Lung microvascular endothelial cell (primary cell): ENCODE measurements at regions not wholly inside any gene's neighbourhood (a gene's known extent, or its start where the extent isn't known, plus 50 kb on each side); places are given as distances from the start of the nearest gene placed in this dataset.
"Not testable (repeated sequence)": the region's sequence is repeated elsewhere in the genome, so short reads cannot be mapped to it uniquely, and the experiment has no call there.

Experiments
- DNase-seq, 2 donors: peaks; one replicate each; pipeline versions ENCODE4 v3.0.0 to v3.0.0-alpha.2; 2010; ENCODE audit warnings: low read depth in 2 of 2

- DNase-seq = no peak
Measured at GRCh38 chr1:60916906-60917305, 165.5 kb upstream of the NFIA start.

DNA sequence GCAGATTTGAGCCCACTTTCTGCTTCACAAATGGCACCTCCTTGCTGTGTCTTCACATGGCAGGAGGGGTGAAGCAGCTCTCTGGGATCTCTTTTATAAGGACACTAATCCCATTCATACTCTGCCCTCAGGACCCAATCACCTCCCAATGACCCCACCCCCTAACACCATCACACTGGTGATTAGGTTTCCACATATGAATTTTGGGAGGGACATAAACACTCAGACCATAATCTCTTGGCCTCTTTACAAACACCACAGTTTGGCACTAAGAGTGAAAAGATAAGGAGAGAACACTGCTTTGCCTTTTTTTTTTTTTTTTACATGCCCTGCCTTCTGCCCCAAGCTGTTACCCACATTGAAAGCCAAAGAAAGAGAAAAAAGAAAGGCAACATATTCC is 166.2 kb upstream of the NFIA start:
- no peak for DNase-seq

GRCh38 chr1:60915441-60915840 is 166.9 kb upstream of the NFIA start:
- no peak for DNase-seq

GRCh38 chr1:60914982-60915381 is 167.4 kb upstream of the NFIA start:
- DNase-seq = no peak

DNA sequence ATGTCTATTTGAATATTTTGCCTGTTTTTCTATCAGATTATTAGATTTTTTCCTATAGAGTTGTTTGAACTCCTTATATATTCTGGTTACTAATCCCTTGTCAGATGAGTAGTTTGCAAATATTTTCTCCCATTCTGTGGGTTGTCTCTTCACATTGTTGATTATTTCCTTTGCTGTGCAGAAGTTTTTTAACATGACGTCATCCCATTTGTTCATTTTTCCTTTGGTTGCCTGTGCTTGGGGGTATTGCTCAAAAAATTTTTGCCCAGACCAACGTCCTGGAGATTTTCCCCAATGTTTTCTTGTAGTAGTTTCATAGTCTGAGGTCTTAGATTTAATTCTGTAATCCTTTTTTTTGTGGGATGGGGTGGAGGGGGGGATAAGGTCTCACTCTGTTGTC is 168.7 kb upstream of the NFIA start:
- not testable (repeated sequence) for DNase-seq

- DNase-seq = no peak
Measured at GRCh38 chr1:60913039-60913438, 169.3 kb upstream of the NFIA start.

DNA sequence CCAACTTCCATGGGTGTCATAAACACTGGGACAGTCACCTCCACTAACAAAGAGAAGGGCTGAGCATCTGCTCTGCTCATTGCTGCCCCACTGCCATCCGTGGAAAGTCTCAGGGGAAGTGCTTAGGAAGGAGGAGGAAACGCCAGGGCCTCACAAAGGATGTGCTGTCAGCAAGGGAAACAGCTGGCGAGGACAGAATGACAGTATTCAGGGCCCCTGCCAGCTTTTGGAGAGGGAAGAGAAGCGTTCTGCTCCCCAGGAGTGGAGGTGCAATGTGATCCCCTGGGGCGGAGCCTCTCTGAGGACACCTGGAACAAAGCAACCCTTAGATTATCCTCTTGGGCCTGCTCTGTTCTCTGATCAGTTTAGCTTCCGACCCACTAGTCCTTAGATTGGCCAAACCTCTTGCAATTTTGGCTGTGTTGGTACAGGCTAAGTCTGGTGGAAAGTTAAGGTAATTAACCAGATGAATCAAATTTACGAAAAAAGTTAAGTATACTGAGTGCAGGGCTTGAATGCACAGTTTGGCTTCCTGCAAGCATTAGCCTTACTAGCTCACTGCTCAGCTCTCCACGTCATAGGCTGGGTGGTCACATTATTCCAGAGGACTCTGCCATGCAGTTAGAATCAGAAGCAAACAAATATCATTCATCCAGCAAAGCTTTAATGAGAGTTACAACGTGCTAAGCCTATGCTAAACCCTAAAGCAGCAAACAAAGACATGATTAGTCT is 170.2 kb upstream of the NFIA start:
- peak; percentile 64 to 81 for DNase-seq

DNA sequence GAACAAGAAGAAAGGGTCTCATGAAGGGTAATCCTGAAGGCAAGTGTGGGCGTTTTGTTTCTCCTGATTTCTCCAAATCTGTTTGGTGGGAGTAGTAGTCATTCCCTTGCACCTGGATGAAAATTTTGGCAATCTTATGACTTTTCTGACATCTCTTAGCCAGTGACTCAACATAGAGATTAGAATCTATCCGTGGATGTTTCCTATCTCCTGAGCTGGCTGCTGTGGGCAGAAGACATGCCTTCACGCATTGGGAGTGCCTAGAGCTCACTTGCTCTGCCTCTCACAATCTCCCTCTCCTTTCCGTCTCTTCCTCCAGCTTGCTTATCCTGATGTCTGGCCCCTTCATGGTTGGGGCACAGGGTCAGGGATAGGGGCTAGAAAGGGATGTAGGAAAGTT is 174.2 kb upstream of the NFIA start:
- DNase-seq = no peak

DNA sequence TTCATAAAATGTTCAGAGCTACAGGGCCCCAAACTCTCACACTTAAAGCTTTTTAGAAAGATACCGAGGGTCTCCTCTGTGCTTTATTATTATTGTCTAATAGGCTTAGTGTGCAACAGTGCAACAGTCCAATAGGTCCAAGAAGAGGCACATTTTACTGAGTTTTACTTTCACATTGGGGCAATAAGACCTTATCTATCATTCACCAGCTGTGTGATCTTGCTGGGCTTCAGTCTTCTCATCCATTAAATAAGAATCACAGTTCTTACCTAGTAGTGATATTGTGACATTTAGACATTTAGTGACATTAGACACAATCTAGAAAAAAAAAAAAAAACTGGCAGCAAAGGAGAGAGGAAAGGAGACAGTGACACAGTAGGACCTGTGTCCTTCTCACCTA is 175.8 kb upstream of the NFIA start:
- no peak for DNase-seq

GRCh38 chr1:60906039-60906438 is 176.3 kb upstream of the NFIA start:
- no peak for DNase-seq

- no peak for DNase-seq
Measured at GRCh38 chr1:60904099-60904851, 178.1 kb upstream of the NFIA start.

GRCh38 chr1:60903591-60903990 is 178.8 kb upstream of the NFIA start:
- no peak for DNase-seq

- DNase-seq = no peak
Measured at GRCh38 chr1:60899464-60899863, 182.9 kb upstream of the NFIA start.

DNA sequence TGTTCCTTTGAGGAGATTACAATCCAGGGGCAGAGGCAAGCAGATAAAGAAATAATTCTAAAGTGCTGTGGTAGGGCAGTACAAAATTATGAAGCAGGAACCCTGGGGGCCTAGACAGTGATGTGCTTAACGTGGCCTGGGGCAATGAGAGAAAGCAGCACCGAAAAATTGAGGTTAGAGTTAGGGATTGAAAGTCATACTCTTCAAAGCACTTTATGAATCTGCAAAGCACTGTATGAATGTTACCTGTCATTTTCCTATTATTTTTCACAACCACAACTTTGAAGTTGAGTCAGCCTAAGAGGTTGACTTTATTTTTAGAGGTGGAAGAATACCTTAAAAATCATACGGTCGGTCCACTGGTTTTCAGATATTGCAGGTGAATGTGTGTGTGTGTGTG is 183.4 kb upstream of the NFIA start:
- no peak for DNase-seq

GRCh38 chr1:60898413-60898812 is 183.9 kb upstream of the NFIA start:
- DNase-seq = no peak

- DNase-seq = peak in 1 of 2 donors; percentile 28
Measured at GRCh38 chr1:60896701-60897363, 185.5 kb upstream of the NFIA start.

GRCh38 chr1:60895701-60896100 is 186.7 kb upstream of the NFIA start:
- no peak for DNase-seq

DNA sequence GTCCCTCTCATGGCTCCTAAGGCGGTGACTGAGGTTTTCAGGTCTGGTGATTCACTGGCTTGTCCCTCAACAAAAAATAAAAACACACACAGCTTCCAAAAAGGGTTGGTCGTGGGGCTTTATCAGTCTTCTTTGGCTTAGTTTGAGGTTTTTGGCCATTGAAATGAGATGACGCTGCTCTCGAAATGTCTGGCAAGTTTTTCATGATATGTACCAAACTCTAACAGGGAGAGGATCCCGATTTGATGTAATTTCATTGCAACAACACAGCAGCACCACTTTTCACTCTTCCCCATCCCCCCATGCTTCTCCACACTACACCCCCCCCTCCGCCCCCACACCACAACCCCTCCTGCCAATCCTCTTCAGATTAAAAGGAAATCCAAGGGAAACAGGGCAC is 187.1 kb upstream of the NFIA start:
- DNase-seq = no peak

DNA sequence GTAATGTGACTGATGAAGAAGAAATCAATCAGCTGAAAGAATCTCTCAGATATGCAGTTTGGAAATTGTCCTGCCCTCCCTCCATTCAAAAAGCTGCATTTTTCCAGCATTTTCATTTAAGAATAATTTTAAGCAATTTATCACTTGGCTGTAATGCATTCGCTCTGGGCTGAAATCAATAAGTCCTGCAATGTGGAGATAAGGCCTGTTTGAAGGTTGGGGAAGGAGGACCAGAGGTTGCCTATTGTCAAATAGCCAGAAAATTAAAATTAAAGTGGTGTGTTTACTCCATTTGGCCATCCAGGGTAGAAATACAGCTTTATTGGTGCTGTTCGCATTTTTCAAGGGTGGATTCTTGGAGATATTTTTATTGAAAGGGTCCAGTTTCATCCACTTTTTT is 187.6 kb upstream of the NFIA start:
- no peak for DNase-seq

DNA sequence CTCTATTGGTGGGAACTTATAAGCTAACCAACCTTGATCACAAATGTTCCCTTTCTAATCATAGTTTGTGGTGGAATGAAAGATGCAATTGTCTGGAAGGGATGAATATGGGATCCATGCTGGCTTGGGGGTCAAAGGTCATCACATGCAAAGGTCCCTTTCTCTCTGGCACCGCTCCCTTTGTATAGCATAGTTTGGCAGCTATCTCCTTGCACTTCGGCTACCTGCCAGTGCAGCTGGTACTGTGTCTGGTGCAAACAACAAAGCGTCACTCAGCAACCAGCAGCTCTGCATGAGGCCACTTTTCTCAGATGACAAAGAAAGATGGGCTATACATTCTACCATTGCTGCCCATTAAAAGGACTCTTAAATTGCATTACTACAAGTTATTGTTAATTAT is 188.2 kb upstream of the NFIA start:
- peak in 1 of 2 donors; percentile 46 for DNase-seq

- DNase-seq = no peak
Measured at GRCh38 chr1:60893136-60893930, 189.0 kb upstream of the NFIA start.

DNA sequence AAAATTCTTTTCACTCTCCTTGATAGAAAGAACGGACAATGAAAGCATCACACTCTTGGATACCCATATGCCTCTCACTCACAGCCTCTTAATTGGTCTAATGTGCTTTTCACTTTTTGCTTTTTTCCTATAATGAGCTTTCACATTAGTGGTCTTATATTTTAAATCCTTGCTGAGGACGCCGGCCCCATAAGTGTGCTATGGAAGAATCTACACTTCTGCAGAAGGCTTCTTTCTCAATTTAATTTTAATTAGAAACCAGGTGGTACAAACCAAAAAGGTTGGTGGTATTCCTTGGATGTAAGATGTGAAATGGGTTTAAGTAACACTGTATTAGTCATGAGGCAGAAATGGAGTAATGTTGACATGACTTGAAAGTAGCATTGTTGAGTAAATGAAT is 190.6 kb upstream of the NFIA start:
- DNase-seq = no peak
